Right lung (tissue), 2 donors: ENCODE measurements at regions not wholly inside any gene's neighbourhood (a gene's known extent, or its start where the extent isn't known, plus 50 kb on each side); places are given as distances from the start of the nearest gene placed in this dataset.

Experiments used
- DNase-seq, 2 donors: peaks; one replicate each; pipeline ENCODE4 v3.0.0-alpha.2; 2013

- no peak for DNase-seq
Observed at GRCh38 chr11:105332171-105332570, 192.6 kb upstream of the CARD18 start.

- no peak for DNase-seq
Observed at GRCh38 chr11:105328061-105328460, 188.5 kb upstream of the CARD18 start.

- no peak for DNase-seq
Observed at GRCh38 chr11:105324156-105324555, 184.6 kb upstream of the CARD18 start.

GRCh38 chr11:105321696-105322095 is 182.1 kb upstream of the CARD18 start:
- no peak for DNase-seq

- no peak for DNase-seq
Observed at GRCh38 chr11:105315287-105315686, 175.7 kb upstream of the CARD18 start.

- no peak for DNase-seq
Observed at GRCh38 chr11:105312266-105312665, 172.7 kb upstream of the CARD18 start.

GRCh38 chr11:105298630-105299029 is 159.1 kb upstream of the CARD18 start:
- no peak for DNase-seq

- no peak for DNase-seq
Observed at GRCh38 chr11:105298174-105298573, 158.6 kb upstream of the CARD18 start.

- no peak for DNase-seq
Observed at GRCh38 chr11:105297463-105297862, 157.9 kb upstream of the CARD18 start.

- DNase-seq, result no peak
Observed at GRCh38 chr11:105296806-105297205, 157.2 kb upstream of the CARD18 start.

GRCh38 chr11:105296386-105296785 is 156.8 kb upstream of the CARD18 start:
- no peak for DNase-seq

- no peak for DNase-seq
Observed at GRCh38 chr11:105282658-105283057, 143.1 kb upstream of the CARD18 start.

- no peak for DNase-seq
Observed at GRCh38 chr11:105274631-105275030, 135.1 kb upstream of the CARD18 start.

- no peak for DNase-seq
Observed at GRCh38 chr11:105273660-105274280, 134.2 kb upstream of the CARD18 start.

- DNase-seq, result no peak
Observed at GRCh38 chr11:105269862-105270261, 130.3 kb upstream of the CARD18 start.

GRCh38 chr11:105268404-105269062 is 129.0 kb upstream of the CARD18 start:
- DNase-seq, result peak in 1 of 2 donors; percentile 4

GRCh38 chr11:105265845-105266244 is 126.3 kb upstream of the CARD18 start:
- DNase-seq, result no peak

- DNase-seq, result no peak
Observed at GRCh38 chr11:105260976-105261375, 121.4 kb upstream of the CARD18 start.

- no peak for DNase-seq
Observed at GRCh38 chr11:105245781-105246315, 106.3 kb upstream of the CARD18 start.

- no peak for DNase-seq
Observed at GRCh38 chr11:105244160-105244825, 104.7 kb upstream of the CARD18 start.

- DNase-seq, result no peak
Observed at GRCh38 chr11:105241136-105241535, 101.6 kb upstream of the CARD18 start.

- DNase-seq, result no peak
Observed at GRCh38 chr11:105236664-105237063, 97.1 kb upstream of the CARD18 start.

- no peak for DNase-seq
Observed at GRCh38 chr11:105233285-105233684, 93.7 kb upstream of the CARD18 start.
